ENCODE measurements at regions not wholly inside any gene's neighbourhood (a gene's known extent, or its start where the extent isn't known, plus 50 kb on each side); places are given as distances from the start of the nearest gene placed in this dataset.
"Not testable (repeated sequence)": the region's sequence is repeated elsewhere in the genome, so short reads cannot be mapped to it uniquely, and the experiment has no call there.

DNA sequence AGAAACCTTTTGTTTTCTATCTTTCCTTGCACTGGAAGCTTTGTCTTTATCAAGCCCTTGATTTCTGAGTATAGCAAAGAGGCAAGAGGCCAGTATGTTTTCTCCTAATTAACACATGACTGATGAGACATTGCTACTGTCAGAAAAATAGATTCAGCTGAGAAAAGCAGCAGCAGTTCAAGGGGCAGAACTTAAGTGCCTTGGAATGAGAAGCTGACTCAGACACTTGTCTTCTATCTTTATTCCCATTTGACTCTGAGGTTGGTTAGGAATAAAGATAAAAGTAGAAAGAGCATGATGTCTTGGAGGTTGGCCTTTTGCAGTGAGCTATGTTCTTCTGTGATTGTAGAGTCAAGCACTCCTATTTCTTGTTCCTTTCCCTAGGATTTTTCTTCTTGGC lies 79.1 kb upstream of the MAN1A1 start:
- H3K9ac ChIP-seq (ENCODE audit: low read length in 3 of 3) = no peak overlapping the region
- no peaks in the 10 kb centered on the region for H3K36me3 ChIP-seq (ENCODE audit: control insufficient read depth in 2 of 3, insufficient read depth in 3 of 3, low read length in 3 of 3)
- H3K9me3 ChIP-seq (ENCODE audit: control insufficient read depth in 2 of 3, insufficient read depth in 1 of 3, low read length in 3 of 3) = peaks cover 0 to 2% (median 0%) of the 10 kb centered on the region in 3 donors
- intact Hi-C loops (cut with DNase I) = no loop called here
- H3K27ac ChIP-seq (ENCODE audit: low read depth in 2 of 2, low read length in 2 of 2) = no peak overlapping the region
- FAIRE-seq (no peak), DNase-seq (no peak)
- no peak for TF ChIP-seq CTCF (IDR thresholded peaks at IDR 0.05; ENCODE audit: borderline replicate concordance, extremely low read depth, insufficient read depth)
- no peak overlapping the region for H3K4me3 ChIP-seq (ENCODE audit: low read length in 3 of 3)
- no peaks in the 10 kb centered on the region for H3K27me3 ChIP-seq (ENCODE audit: control insufficient read depth, insufficient read depth, low read length)
- no peaks in the 10 kb centered on the region for H3K4me1 ChIP-seq (ENCODE audit: control insufficient read depth in 2 of 3, insufficient read depth in 2 of 3, low read depth in 1 of 3, low read length in 3 of 3)

- H3K36me3 ChIP-seq (ENCODE audit: control insufficient read depth in 2 of 3, insufficient read depth in 3 of 3, low read length in 3 of 3) = no peaks in the 10 kb centered on the region
- FAIRE-seq = no peak
- H3K4me3 ChIP-seq (ENCODE audit: low read length in 3 of 3) = no peak overlapping the region
- DNase-seq = no peak
- H3K27ac ChIP-seq (ENCODE audit: low read depth in 2 of 2, low read length in 2 of 2) = no peak overlapping the region
- no peak for TF ChIP-seq CTCF (IDR thresholded peaks at IDR 0.05; ENCODE audit: borderline replicate concordance, extremely low read depth, insufficient read depth)
- H3K9ac ChIP-seq (ENCODE audit: low read length in 3 of 3) = no peak overlapping the region
- H3K4me1 ChIP-seq (ENCODE audit: control insufficient read depth in 2 of 3, insufficient read depth in 2 of 3, low read depth in 1 of 3, low read length in 3 of 3) = no peaks in the 10 kb centered on the region
- H3K27me3 ChIP-seq (ENCODE audit: control insufficient read depth, insufficient read depth, low read length) = no peaks in the 10 kb centered on the region
- intact Hi-C loops (cut with DNase I) = no loop called here
- peaks cover 0 to 3% (median 2%) of the 10 kb centered on the region in 3 donors for H3K9me3 ChIP-seq (ENCODE audit: control insufficient read depth in 2 of 3, insufficient read depth in 1 of 3, low read length in 3 of 3)
These were observed 77.1 kb upstream of the MAN1A1 start for GRCh38 chr6:119426619-119427018.

GRCh38 chr6:119423996-119424395 lies 74.4 kb upstream of the MAN1A1 start:
- H3K4me1 ChIP-seq (ENCODE audit: control insufficient read depth in 2 of 3, insufficient read depth in 2 of 3, low read depth in 1 of 3, low read length in 3 of 3) = no peaks in the 10 kb centered on the region
- no peak for FAIRE-seq
- H3K36me3 ChIP-seq (ENCODE audit: control insufficient read depth in 2 of 3, insufficient read depth in 3 of 3, low read length in 3 of 3) = no peaks in the 10 kb centered on the region
- no peak overlapping the region for H3K27ac ChIP-seq (ENCODE audit: low read depth in 2 of 2, low read length in 2 of 2)
- intact Hi-C loops (cut with DNase I) = no loop called here
- no peak for TF ChIP-seq CTCF (IDR thresholded peaks at IDR 0.05; ENCODE audit: borderline replicate concordance, extremely low read depth, insufficient read depth)
- no peak for DNase-seq
- H3K27me3 ChIP-seq (ENCODE audit: control insufficient read depth, insufficient read depth, low read length) = no peaks in the 10 kb centered on the region
- H3K4me3 ChIP-seq (ENCODE audit: low read length in 3 of 3) = no peak overlapping the region
- H3K9me3 ChIP-seq (ENCODE audit: control insufficient read depth in 2 of 3, insufficient read depth in 1 of 3, low read length in 3 of 3) = peaks cover 0 to 3% (median 2%) of the 10 kb centered on the region in 3 donors
- no peak overlapping the region for H3K9ac ChIP-seq (ENCODE audit: low read length in 3 of 3)

DNA sequence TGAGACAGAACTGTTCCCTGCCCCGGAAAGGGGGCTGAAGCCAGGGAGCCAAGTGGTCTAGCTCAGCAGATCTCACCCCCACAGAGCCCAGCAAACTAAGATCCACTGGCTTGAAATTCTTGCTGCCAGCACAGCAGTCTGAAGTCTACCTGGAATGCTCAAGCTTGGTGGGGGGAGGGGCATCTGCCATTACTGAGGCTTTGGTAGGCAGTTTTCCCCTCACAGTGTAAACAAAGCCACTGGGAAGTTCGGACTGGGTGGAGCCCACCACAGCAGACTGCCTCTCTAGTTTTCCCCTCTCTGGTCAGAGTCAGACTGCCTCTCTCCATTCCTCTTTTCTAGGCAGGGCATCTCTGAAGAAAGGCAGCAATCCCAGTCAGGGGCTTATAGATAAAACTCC lies 68.5 kb upstream of the MAN1A1 start:
- H3K27ac ChIP-seq (ENCODE audit: low read depth in 2 of 2, low read length in 2 of 2); H3K9ac ChIP-seq (ENCODE audit: low read length in 3 of 3); DNase-seq; intact Hi-C loops (cut with DNase I); H3K36me3 ChIP-seq (ENCODE audit: control insufficient read depth in 2 of 3, insufficient read depth in 3 of 3, low read length in 3 of 3); H3K4me1 ChIP-seq (ENCODE audit: control insufficient read depth in 2 of 3, insufficient read depth in 2 of 3, low read depth in 1 of 3, low read length in 3 of 3); FAIRE-seq; H3K4me3 ChIP-seq (ENCODE audit: low read length in 3 of 3); H3K27me3 ChIP-seq (ENCODE audit: control insufficient read depth, insufficient read depth, low read length); H3K9me3 ChIP-seq (ENCODE audit: control insufficient read depth in 2 of 3, insufficient read depth in 1 of 3, low read length in 3 of 3): not testable (repeated sequence)

Measured in kidney (tissue), 13 donors.